Dedifferentiated amniotic fluid mesenchymal stem cell (primary cell): ENCODE measurements at regions not wholly inside any gene's neighbourhood (a gene's known extent, or its start where the extent isn't known, plus 50 kb on each side); places are given as distances from the start of the nearest gene placed in this dataset.
A peak's percentile ranks its signal among the peaks of the same experiment; 100 is the strongest.

ENCODE experiments used
- DNase-seq: peaks from one replicate; pipeline ENCODE4 v3.0.0-alpha.2; 2016; ENCODE audit errors: extremely low spot score

DNA sequence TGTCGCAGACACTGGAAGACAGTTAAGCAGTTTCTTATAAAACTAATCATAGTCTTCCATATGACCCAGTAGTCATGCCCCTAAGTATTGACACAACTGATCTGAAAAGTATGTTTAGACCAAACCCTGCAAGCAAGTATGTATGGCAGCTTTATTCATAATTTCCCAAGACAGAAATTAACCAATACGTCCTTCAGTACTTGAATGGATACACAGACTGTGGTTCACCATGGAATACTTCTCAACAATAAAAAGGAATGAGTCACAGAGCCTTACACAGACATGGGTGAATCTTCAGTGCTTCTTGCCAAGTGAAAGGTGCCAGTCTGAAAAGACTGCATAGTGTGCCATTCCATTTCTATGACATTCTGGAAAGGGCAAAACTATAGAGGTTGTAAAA is 50.2 kb upstream of the AKR1E2 start:
- no peak for DNase-seq

DNA sequence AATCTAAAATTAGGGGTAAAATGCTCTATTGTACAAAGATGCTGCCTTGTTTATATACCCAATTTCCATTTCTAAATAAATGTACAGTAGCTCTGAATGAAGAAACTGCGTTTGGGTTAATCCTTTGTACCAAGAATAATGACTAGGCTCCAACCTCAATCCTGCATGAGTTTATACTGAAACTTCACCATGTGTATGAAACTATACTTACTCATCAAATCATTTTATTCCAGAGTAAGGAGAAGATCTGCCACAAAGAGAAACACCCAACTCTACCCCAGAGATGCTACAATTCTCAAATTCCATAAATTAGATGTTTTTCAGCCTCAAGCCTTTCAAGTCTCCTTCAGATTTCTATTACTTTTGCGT is 53.8 kb upstream of the AKR1E2 start:
- DNase-seq: no peak

- no peak for DNase-seq
Measured at GRCh38 chr10:4771554-4772201, 54.3 kb upstream of the AKR1E2 start.

GRCh38 chr10:4770801-4771553 is 55.0 kb upstream of the AKR1E2 start:
- DNase-seq: peak; percentile 82

DNA sequence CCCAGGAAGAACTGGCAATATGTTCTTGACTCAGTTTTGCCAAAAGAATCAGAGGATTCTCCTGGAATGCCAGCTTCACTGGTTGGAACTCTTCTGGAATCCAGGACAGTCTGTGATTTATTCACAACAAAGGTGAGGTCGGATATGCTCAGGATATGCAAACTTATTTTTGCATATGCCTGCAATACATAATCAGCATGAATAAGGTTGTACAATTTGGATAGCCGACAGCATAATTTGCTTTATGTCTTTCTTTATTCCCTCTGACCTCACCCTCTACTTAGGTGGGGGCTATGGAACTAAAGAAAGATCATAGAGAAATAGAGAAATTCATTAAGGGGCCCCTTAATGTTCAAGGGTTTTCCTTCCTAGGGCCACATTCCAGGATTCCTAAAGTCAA is 57.6 kb upstream of the AKR1E2 start:
- no peak for DNase-seq

DNA sequence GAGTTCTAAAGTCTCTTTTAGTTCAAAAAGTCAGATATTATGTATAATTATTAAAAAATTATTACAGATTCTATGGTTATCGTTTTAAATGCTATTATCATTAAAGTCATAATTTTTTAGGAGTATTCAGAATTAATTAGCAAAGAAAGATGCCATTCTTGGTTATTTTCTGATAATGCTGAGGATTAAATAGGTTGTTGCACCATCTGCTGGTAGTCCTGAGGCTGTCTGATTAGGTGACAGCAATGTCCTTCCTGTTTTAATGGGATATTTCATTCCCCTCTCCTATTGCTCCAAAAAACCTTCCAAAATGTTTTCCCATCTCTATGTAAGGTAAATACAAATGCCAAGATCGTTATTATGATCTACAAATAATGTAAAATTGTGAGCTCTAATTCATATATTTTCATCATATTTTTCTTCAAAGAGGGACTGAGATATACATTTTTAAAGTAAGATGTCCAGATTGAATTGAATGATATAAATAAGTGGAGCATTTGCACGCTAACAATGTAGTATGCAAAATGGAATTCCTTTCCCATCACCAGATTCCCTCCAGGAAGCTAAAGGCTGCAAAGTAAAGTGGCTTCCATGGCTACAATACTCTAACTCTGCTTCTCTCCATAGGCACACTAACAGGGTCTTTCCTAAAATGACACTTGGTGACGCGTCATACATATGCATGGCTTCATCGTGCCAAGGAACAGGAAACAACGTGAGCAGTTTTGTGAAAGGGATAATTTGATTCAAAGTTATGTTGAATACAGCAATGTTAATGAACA is 58.8 kb upstream of the AKR1E2 start:
- peak; percentile 50 for DNase-seq

DNA sequence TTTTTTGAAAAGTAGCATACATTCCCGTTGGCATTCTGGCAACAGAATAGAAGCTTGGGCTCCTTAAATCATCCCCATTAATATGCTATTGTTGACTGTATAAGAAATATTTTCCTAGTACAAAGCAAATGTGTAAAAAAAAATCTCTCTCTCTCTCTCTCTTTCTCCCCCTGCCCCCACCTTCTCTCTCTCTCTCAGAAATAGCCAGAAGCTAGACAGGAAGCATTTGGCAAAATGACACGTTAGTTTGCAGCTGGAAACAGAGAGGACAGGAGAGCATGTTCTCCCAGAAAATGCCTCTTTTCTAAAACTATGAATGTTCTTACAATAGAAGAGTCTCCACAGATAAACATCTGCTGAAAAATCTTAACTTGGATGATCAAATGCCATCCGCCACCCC is 59.6 kb upstream of the AKR1E2 start:
- DNase-seq: no peak

DNA sequence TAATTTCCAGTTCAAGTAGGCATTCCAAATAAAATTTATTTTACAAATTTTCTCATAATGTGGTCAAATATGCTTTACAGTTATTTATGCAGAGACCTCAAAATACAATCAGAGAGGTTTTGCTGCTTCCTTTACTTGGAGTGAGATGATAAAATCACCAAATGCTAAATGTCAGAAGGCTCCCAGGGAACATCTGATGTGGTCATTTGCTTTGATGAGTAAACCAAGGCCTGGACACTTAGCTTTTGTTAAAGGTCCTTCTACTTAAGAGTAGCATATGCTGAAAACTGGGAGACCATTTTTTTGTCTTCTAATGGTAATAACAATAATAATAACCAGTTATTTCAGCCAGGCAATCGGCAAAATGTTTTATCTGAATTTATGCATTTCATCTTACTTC is 60.6 kb upstream of the AKR1E2 start:
- no peak for DNase-seq

DNA sequence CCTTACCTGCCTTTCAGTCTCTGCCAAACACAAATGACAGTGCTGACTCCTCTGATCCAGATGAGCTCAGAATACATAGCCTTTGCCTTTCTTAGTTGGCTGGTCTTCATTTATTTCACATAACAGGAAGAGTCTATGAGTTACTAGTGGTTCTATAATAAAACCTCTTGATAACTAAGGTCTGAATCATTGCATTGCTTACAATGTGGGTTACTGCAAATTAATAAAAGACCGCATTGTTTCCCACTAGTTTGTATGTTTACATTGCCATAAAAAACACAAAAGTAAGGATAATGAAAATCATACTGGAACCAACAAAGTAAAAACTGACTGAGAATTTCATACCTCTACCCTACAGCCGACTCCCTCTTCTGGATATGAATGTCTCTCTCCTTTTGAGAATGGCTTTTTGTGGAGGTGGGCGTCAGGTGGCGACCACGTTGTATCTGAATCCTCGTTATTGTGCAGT is 62.0 kb upstream of the AKR1E2 start:
- peak; percentile 46 for DNase-seq

GRCh38 chr10:4763513-4763912 is 62.5 kb upstream of the AKR1E2 start:
- DNase-seq: no peak

DNA sequence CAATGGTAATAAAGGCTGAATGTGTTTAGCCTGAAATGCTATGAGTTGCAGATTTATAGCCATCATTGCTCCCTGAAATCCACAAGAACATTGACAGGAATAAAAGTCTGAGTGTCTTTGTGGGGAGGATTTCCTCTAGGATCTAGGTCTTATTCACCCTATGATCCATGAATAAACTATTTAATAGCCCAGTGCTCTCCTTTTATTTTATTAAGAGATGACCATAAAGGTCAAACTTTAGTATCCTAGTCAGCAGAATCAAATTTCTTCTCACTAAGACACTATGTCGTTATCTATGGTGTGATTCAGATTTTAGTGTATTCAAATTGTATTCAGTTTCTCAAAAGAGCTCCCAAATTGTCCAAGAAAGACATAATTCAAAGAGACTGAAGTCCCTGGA is 67.8 kb upstream of the AKR1E2 start:
- no peak for DNase-seq

DNA sequence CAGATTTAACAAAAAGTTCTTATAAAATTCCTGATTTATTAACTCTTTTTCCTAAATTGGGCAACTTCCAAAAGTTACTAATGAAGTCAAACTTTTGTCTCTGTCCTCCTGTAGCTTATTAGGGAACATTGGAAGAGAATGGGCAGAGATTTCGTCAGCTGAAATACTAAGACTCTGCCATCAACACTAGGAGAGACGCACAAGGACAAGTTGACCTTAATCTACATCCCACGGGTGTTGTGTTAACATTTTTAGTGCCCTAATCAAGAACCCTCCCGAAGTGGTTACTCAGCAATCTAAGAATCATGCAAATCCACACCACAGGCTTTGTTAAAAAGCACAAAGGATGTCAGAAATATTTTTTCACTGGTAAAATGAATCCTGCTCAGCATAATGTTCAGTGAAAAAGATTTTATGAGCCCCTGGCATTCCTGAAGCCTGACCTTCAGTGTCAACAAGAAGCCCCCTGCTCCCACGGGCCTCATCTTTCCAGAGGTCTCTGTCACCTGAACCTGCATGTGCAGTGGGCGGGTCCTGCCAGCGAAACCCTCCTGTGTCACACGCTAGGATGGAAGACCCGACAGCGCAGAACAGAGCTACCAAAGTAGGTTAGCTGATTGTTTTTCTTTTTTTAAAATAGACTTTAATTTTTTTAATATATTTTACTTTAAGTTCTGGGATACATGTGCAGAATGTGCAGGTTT is 70.6 kb upstream of the AKR1E2 start:
- DNase-seq: no peak

GRCh38 chr10:4754143-4754542 is 71.9 kb upstream of the AKR1E2 start:
- no peak for DNase-seq

GRCh38 chr10:4751211-4751610 is 74.8 kb upstream of the AKR1E2 start:
- DNase-seq: no peak

GRCh38 chr10:4749271-4749574 is 76.8 kb upstream of the AKR1E2 start:
- DNase-seq: no peak

DNA sequence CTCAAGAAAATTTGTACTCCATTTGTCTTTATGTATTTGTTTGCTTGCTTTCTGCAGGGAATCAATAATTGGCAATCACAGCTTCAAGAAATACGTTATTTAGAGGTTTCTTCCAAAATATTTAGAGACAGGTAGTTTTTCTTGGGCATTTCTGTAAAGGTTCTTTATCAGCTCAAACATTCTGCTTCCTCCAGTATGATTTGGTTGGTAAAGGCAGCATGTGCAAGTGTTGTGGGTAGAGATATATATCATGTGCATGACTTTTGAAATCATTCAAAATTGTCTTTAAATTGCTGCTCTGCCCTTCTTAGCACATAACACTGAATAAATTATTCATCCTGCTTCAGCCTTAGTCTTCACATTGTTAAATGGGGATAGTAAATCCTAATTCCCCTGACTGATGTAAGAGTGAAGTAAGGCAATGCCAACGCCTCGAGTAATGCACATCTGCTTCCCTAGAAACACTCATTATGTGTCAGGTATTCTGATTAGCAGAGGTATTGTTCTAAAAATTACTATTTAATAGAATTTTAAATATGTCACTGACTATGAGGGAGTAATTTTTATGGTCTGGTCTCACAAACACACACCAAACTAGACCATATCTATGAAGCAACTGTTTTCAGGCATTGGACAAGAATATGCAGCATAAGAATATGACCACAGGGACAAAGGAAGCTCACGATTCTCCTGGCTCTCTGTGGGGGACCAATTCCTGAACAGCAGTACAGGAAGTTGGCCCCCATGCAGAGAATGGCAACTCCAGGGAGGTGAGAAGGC is 77.3 kb upstream of the AKR1E2 start:
- no peak for DNase-seq

GRCh38 chr10:4742217-4742616 is 83.8 kb upstream of the AKR1E2 start:
- no peak for DNase-seq

- no peak for DNase-seq
Measured at GRCh38 chr10:4740471-4740870, 85.5 kb upstream of the AKR1E2 start.

GRCh38 chr10:4736608-4737007 is 89.4 kb upstream of the AKR1E2 start:
- DNase-seq: no peak

GRCh38 chr10:4736183-4736582 is 89.8 kb upstream of the AKR1E2 start:
- no peak for DNase-seq

DNA sequence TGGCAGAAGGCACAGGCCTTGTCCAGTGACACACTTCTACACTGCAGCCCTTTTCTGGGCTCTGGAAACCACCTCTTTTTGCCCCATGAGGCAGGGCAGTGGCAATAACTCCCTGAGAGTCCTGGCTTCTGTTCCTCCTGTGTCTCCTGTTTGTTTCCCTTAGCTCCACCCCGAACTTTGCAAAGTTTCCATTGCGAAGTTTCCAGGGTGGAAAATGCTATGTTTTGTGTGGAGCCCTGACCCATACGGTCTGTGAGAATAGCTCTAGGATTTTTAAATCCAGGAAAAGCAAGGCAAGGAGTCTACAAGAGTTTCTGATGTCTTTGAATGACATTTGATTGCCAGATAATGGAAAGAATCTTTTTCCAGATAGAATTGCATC is 92.2 kb upstream of the AKR1E2 start:
- no peak for DNase-seq
